ENCODE measurements at regions not wholly inside any gene's neighbourhood (a gene's known extent, or its start where the extent isn't known, plus 50 kb on each side); places are given as distances from the start of the nearest gene placed in this dataset.
"Not testable (repeated sequence)": the region's sequence is repeated elsewhere in the genome, so short reads cannot be mapped to it uniquely, and the experiment has no call there.

GRCh38 chr7:70894799-70895198 is 237.1 kb upstream of the GALNT17 start:
- DNase-seq, result no peak
- intact Hi-C loops (cut with DNase I), result no loop called here

- DNase-seq; intact Hi-C loops (cut with DNase I): not testable (repeated sequence)
Measured at GRCh38 chr7:70895337-70896200, 236.4 kb upstream of the GALNT17 start.

- DNase-seq, result peak in 10 of 42 donors; percentile 3 to 48 (median 20)
- intact Hi-C loops (cut with DNase I), result no loop called here
Measured at GRCh38 chr7:70907259-70908247, 224.4 kb upstream of the GALNT17 start.

GRCh38 chr7:70913924-70914323 is 218.0 kb upstream of the GALNT17 start:
- no peak for DNase-seq
- intact Hi-C loops (cut with DNase I), result no loop called here

GRCh38 chr7:70915067-70915466 is 216.9 kb upstream of the GALNT17 start:
- intact Hi-C loops (cut with DNase I), result no loop called here
- peak in 1 of 42 donors; percentile 7 for DNase-seq

- intact Hi-C loops (cut with DNase I), result no loop called here
- no peak for DNase-seq
Measured at GRCh38 chr7:70919481-70920073, 212.4 kb upstream of the GALNT17 start.

GRCh38 chr7:70920876-70921275 is 211.1 kb upstream of the GALNT17 start:
- DNase-seq, result no peak
- intact Hi-C loops (cut with DNase I), result no loop called here

- peak in 2 of 42 donors; percentile 4 to 17 for DNase-seq
- intact Hi-C loops (cut with DNase I), result no loop called here
Measured at GRCh38 chr7:70923181-70923845, 208.6 kb upstream of the GALNT17 start.

- DNase-seq, result no peak
- intact Hi-C loops (cut with DNase I), result no loop called here
Measured at GRCh38 chr7:70925411-70926115, 206.4 kb upstream of the GALNT17 start.

GRCh38 chr7:70926666-70927065 is 205.3 kb upstream of the GALNT17 start:
- DNase-seq, result no peak
- intact Hi-C loops (cut with DNase I), result no loop called here

- intact Hi-C loops (cut with DNase I), result no loop called here
- DNase-seq, result peak in 1 of 42 donors; percentile 26
Measured at GRCh38 chr7:70935311-70935710, 196.6 kb upstream of the GALNT17 start.

GRCh38 chr7:70935854-70936253 is 196.1 kb upstream of the GALNT17 start:
- intact Hi-C loops (cut with DNase I), result no loop called here
- DNase-seq, result no peak

- intact Hi-C loops (cut with DNase I), result no loop called here
- peak in 1 of 42 donors; percentile 29 for DNase-seq
Measured at GRCh38 chr7:70937424-70937823, 194.5 kb upstream of the GALNT17 start.

- DNase-seq, result peak in 1 of 42 donors; percentile 9
Measured at GRCh38 chr7:70940597-70940996, 191.3 kb upstream of the GALNT17 start.

GRCh38 chr7:70942791-70943190 is 189.2 kb upstream of the GALNT17 start:
- peak in 1 of 42 donors; percentile 32 for DNase-seq
- intact Hi-C loops (cut with DNase I), result no loop called here

More at GRCh38 chr7:70940597-70940996, 191.3 kb upstream of the GALNT17 start:
- intact Hi-C loops (cut with DNase I), result no loop called here

- intact Hi-C loops (cut with DNase I), result no loop called here
- DNase-seq, result peak in 1 of 42 donors; percentile 22
Measured at GRCh38 chr7:70944516-70944915, 187.4 kb upstream of the GALNT17 start.

GRCh38 chr7:70947181-70947580 is 184.8 kb upstream of the GALNT17 start:
- intact Hi-C loops (cut with DNase I), result no loop called here
- no peak for DNase-seq

GRCh38 chr7:70949862-70950261 is 182.1 kb upstream of the GALNT17 start:
- intact Hi-C loops (cut with DNase I), result no loop called here

More at GRCh38 chr7:70949862-70950261, 182.1 kb upstream of the GALNT17 start:
- no peak for DNase-seq
